H1 (cell line): ENCODE measurements at regions not wholly inside any gene's neighbourhood (a gene's known extent, or its start where the extent isn't known, plus 50 kb on each side); places are given as distances from the start of the nearest gene placed in this dataset.

Experiments
- CTCF ChIA-PET: fragments of 300-600 bp; sonication (Branson Sonifier 250); formaldehyde crosslinking; loops from one replicate; lab custom pipeline; 2021; ENCODE audit not compliant: partially characterized antibody; lab: Charles Lee
- POLR2A ChIA-PET: fragments of 300-600 bp; sonication (Branson Sonifier 250); formaldehyde crosslinking; loops from one replicate; lab custom pipeline; 2021; ENCODE audit warnings: inconsistent platforms; ENCODE audit not compliant: partially characterized antibody; lab: Charles Lee
- DNase-seq, 2 experiments: peaks; one replicate each; pipeline versions ENCODE4 v3.0.0 to v3.0.0-alpha.2; 2010 to 2022; ENCODE audit warnings: low spot score in 2 of 2, low read depth in 1 of 2, mixed read lengths in 1 of 2
- FAIRE-seq: peaks from 2 replicates; lab custom pipeline; 2011; peaks lifted over from hg19 to GRCh38; lab: Jason Lieb, UNC
- H2AFZ ChIP-seq: 2 replicates; pipeline ENCODE4 v1.8.1; 2012; ENCODE audit warnings: low read length, inconsistent platforms
- H2AK5ac ChIP-seq: 2 replicates; pipeline ENCODE4 v1.6.1; 2013; ENCODE audit warnings: low read depth, low read length
- H2BK120ac ChIP-seq: replicated peaks from 2 replicates; pipeline ENCODE3; 2013; ENCODE audit warnings: low read depth, low read length, inconsistent platforms
- H2BK12ac ChIP-seq: 2 replicates; pipeline ENCODE4 v1.6.1; 2013; ENCODE audit warnings: low read depth, low read length
- H2BK15ac ChIP-seq: 2 replicates; pipeline ENCODE4 v1.6.1; 2013; ENCODE audit warnings: low read length
- H2BK20ac ChIP-seq: 2 replicates; pipeline ENCODE4 v1.6.1; 2013; ENCODE audit warnings: low read length
- H2BK5ac ChIP-seq: 2 replicates; pipeline ENCODE4 v1.6.1; 2013; ENCODE audit warnings: low read depth, low read length
- H3K14ac ChIP-seq: 2 replicates; pipeline ENCODE4 v1.6.1; 2013; ENCODE audit warnings: inconsistent platforms; ENCODE audit not compliant: insufficient read length
- H3K18ac ChIP-seq: 2 replicates; pipeline ENCODE4 v1.6.1; 2013; ENCODE audit warnings: low read length; ENCODE audit errors: extremely low read depth
- H3K23ac ChIP-seq: 2 replicates; pipeline ENCODE4 v1.6.1; 2013; ENCODE audit warnings: inconsistent platforms; ENCODE audit not compliant: insufficient read length
- H3K23me2 ChIP-seq: 2 replicates; pipeline ENCODE4 v1.6.1; 2013; ENCODE audit warnings: low read depth, low read length
- H3K27ac ChIP-seq: 2 replicates; pipeline ENCODE4 v1.6.1; 2011; ENCODE audit warnings: low read depth, low read length, inconsistent platforms
- H3K27me3 ChIP-seq, 4 experiments: replicated peaks in 1 of 4; 1 replicate in 1 of 4; 2 replicates in 3 of 4; pipeline versions ENCODE4 v1.6.1 to v1.8.1; 2011 to 2013; ENCODE audit warnings: low read length in 3 of 4, mild to moderate bottlenecking in 3 of 4, inconsistent platforms in 2 of 4, mixed read lengths in 2 of 4, moderate library complexity in 1 of 4; ENCODE audit not compliant: control insufficient read depth in 3 of 4, insufficient read depth in 3 of 4; ENCODE audit errors: extremely low read depth in 1 of 4
- H3K36me3 ChIP-seq, 4 experiments: 2 replicates each; pipeline versions ENCODE4 v1.6.1 to v1.8.1; 2011 to 2013; ENCODE audit warnings: mild to moderate bottlenecking in 4 of 4, low read length in 3 of 4, moderate library complexity in 2 of 4, control low read depth in 1 of 4, inconsistent platforms in 1 of 4; ENCODE audit not compliant: insufficient read depth in 4 of 4, control insufficient read depth in 2 of 4
- H3K4ac ChIP-seq: replicated peaks from 2 replicates; pipeline ENCODE3; 2013; ENCODE audit warnings: low read length, low read depth, mixed read lengths, inconsistent platforms; ENCODE audit not compliant: insufficient read length
- H3K4me1 ChIP-seq, 4 experiments: replicated peaks in 1 of 4; 1 replicate in 1 of 4; 2 replicates in 3 of 4; pipeline versions ENCODE4 v1.6.1 to v1.8.1; 2011 to 2013; ENCODE audit warnings: low read length in 3 of 4, inconsistent platforms in 2 of 4, mixed read lengths in 1 of 4; ENCODE audit not compliant: insufficient read depth in 4 of 4, control insufficient read depth in 3 of 4
- H3K4me2 ChIP-seq, 2 experiments: 2 replicates each; pipeline versions ENCODE4 v1.6.1 to v1.8.1; 2011 to 2013; ENCODE audit warnings: low read depth in 2 of 2, low read length in 2 of 2, control low read depth in 1 of 2, inconsistent platforms in 1 of 2, mild to moderate bottlenecking in 1 of 2; ENCODE audit not compliant: insufficient read depth in 1 of 2
- H3K4me3 ChIP-seq, 4 experiments: fragments of 200-600, 300-600 bp in 1 of 4; sonication (generic), shearing (Covaris generic), sonication (Bioruptor Twin) in 1 of 4; 2 replicates each; pipeline versions ENCODE4 v1.5.1 to v1.8.1; 2011 to 2016; ENCODE audit warnings: low read length in 4 of 4, low read depth in 3 of 4, control low read depth in 2 of 4, inconsistent platforms in 2 of 4, mild to moderate bottlenecking in 2 of 4, mixed read lengths in 1 of 4, moderate library complexity in 1 of 4; ENCODE audit not compliant: insufficient read depth in 2 of 4; ENCODE audit errors: extremely low read depth in 1 of 4
- H3K56ac ChIP-seq: replicated peaks from 2 replicates; pipeline ENCODE3; 2013; ENCODE audit warnings: low read depth, mild to moderate bottlenecking, mixed read lengths, low read length, inconsistent platforms; ENCODE audit not compliant: insufficient read length
- H3K79me1 ChIP-seq: 2 replicates; pipeline ENCODE4 v1.6.1; 2013; ENCODE audit warnings: low read depth, low read length, control low read depth
- H3K79me2 ChIP-seq, 2 experiments: 2 replicates each; pipeline versions ENCODE4 v1.6.1 to v1.8.1; 2012 to 2013; ENCODE audit warnings: low read length in 2 of 2, mild to moderate bottlenecking in 2 of 2, inconsistent platforms in 1 of 2; ENCODE audit not compliant: insufficient read depth in 2 of 2, control insufficient read depth in 1 of 2
- H3K9ac ChIP-seq, 4 experiments: replicated peaks in 1 of 4; 1 replicate in 1 of 4; 2 replicates in 3 of 4; pipeline versions ENCODE4 v1.6.1 to v1.8.1; 2011 to 2013; ENCODE audit warnings: low read depth in 3 of 4, low read length in 3 of 4, control low read depth in 2 of 4, mild to moderate bottlenecking in 2 of 4, moderate library complexity in 2 of 4, inconsistent platforms in 1 of 4; ENCODE audit errors: extremely low read depth in 1 of 4
- H3K9me3 ChIP-seq, 2 experiments: 2 replicates each; pipeline versions ENCODE4 v1.6.1 to v1.8.1; 2012 to 2013; ENCODE audit warnings: mild to moderate bottlenecking in 2 of 2, moderate library complexity in 2 of 2, control low read depth in 1 of 2, inconsistent platforms in 1 of 2, low read depth in 1 of 2, low read length in 1 of 2, mixed read lengths in 1 of 2; ENCODE audit not compliant: insufficient read depth in 2 of 2
- H4K20me1 ChIP-seq, 2 experiments: replicated peaks in 1 of 2; 2 replicates each; pipeline versions ENCODE3 to v1.8.1; 2011 to 2013; ENCODE audit warnings: inconsistent platforms in 2 of 2, low read length in 2 of 2, mild to moderate bottlenecking in 1 of 2; ENCODE audit not compliant: insufficient read depth in 2 of 2, control insufficient read depth in 1 of 2
- H4K5ac ChIP-seq: 2 replicates; pipeline ENCODE4 v1.6.1; 2013; ENCODE audit warnings: low read length, low read depth, mixed read lengths, inconsistent platforms; ENCODE audit not compliant: insufficient read length
- H4K8ac ChIP-seq: 2 replicates; pipeline ENCODE4 v1.8.0; 2013; ENCODE audit warnings: mild to moderate bottlenecking, moderate library complexity, low read length, inconsistent platforms; ENCODE audit not compliant: insufficient read depth; ENCODE audit errors: extremely low read depth
- H4K91ac ChIP-seq: replicated peaks from 2 replicates; pipeline ENCODE3; 2013; ENCODE audit warnings: low read length, mixed read lengths, inconsistent platforms; ENCODE audit not compliant: insufficient read length
- BCL11A ChIP-seq, 2 experiments: IDR thresholded peaks; one replicate each; pipeline ENCODE4 v1.6.1; 2011; ENCODE audit warnings: low read depth in 2 of 2, low read length in 2 of 2, mild to moderate bottlenecking in 2 of 2
- BRCA1 ChIP-seq: IDR thresholded peaks from 2 replicates; pipeline ENCODE4 v1.6.1; 2012; ENCODE audit warnings: low read depth, low read length, improper control_type of control experiment
- EGR1 ChIP-seq: IDR thresholded peaks from 2 replicates; pipeline ENCODE4 v1.6.1; 2011; ENCODE audit warnings: low read depth, low read length, borderline replicate concordance
- SIX5 ChIP-seq: IDR thresholded peaks from 2 replicates; pipeline ENCODE4 v1.6.1; 2011; ENCODE audit warnings: mild to moderate bottlenecking, low read depth, low read length
- TAF1 ChIP-seq: IDR thresholded peaks from 2 replicates; pipeline ENCODE4 v1.6.1; 2011; ENCODE audit warnings: mild to moderate bottlenecking, low read depth, low read length
- WGBS, 2 experiments: shearing (Covaris generic) in 1 of 2; methylation state at CpG; one replicate each; pipeline versions ENCODE4 v1.1.6 to v1.1.7; 2013 to 2015; ENCODE audit warnings: low lambda C conversion rate in 2 of 2, mixed read lengths in 2 of 2, inconsistent platforms in 1 of 2, low coverage in 1 of 2, missing lambda C conversion rate in 1 of 2; ENCODE audit not compliant: insufficient replicate concordance in 2 of 2, insufficient coverage in 1 of 2, insufficient read length in 1 of 2; ENCODE audit errors: extremely low coverage in 1 of 2, missing lambda C conversion rate in 1 of 2; 5-methylcytosine and 5-hydroxymethylcytosine counted together

DNA sequence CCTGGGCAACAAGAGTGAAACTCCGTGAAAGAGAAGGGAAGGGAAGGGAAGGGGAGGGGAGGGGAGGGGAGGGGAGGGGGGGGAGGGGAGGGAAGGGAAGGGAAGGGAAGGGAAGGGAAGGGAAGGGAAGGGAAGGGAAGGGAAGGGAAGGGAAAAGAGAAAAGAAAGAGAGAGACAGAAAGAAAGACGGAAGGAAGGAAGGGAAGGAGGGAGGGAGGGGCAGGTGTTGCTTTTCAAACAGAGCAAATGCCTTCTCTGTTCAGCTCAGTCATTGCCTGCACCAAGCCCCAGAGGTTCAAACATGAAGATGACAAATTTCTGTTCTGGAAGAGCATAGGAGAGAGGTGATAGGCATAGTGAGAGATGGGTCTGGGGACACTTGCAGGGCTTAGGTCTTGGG lies 330.0 kb downstream of the DRD1 start:
- H2AK5ac ChIP-seq = no peak overlapping the region
- no peak overlapping the region for H3K14ac ChIP-seq
- no peak for TF ChIP-seq BCL11A (IDR thresholded peaks at IDR 0.05; ENCODE audit: low read depth in 2 of 2, low read length in 2 of 2)
- TF ChIP-seq EGR1 = no peak
- TF ChIP-seq BRCA1 = no peak
- TF ChIP-seq SIX5 = no peak
- TF ChIP-seq TAF1 = no peak
- TF ChIP-seq, all 59 proteins: peak for 0

More for the DNA sequence above, 330.0 kb downstream of the DRD1 start:
- H3K79me1 ChIP-seq = no peaks in the 10 kb centered on the region
- WGBS, 2 experiments = no CpG with 5 or more reads among the region's 2 CpGs
- no peaks in the 10 kb centered on the region for H3K79me2 ChIP-seq
- ChIA-PET CTCF (interaction anchor here (0.6 kb wide), 1 partner anchor 350 kb away, joined by 3 read pairs; no protein-coding TSS in a partner anchor), POLR2A (no interaction called here)
- no peak overlapping the region for H3K23ac ChIP-seq
- DNase-seq (no peak), FAIRE-seq (no peak)
- H3K4me2 ChIP-seq = no peak overlapping the region
- H3K9ac ChIP-seq = no peak overlapping the region
- no peak overlapping the region for H3K4ac ChIP-seq
- H2BK20ac ChIP-seq = no peak overlapping the region
- no peak overlapping the region for H4K5ac ChIP-seq
- H4K8ac ChIP-seq = no peak overlapping the region
- H3K23me2 ChIP-seq = no peaks in the 10 kb centered on the region; the same call in 1 of the 2 replicates
- no peak overlapping the region for H3K56ac ChIP-seq
- no peak overlapping the region for H2BK12ac ChIP-seq
- H3K27me3 ChIP-seq = no peaks in the 10 kb centered on the region
- H4K91ac ChIP-seq = no peak overlapping the region
- no peak overlapping the region for H2AFZ ChIP-seq
- peaks cover 0 to 5% (median 2%) of the 10 kb centered on the region in 4 experiments; a peak in 2 of 7 replicates for H3K4me1 ChIP-seq
- no peak overlapping the region for H2BK120ac ChIP-seq
- no peak overlapping the region for H3K4me3 ChIP-seq
- H2BK5ac ChIP-seq = no peak overlapping the region
- no peak overlapping the region for H2BK15ac ChIP-seq
- H3K36me3 ChIP-seq = peaks cover 0 to 2% (median 0%) of the 10 kb centered on the region in 4 experiments; a peak in 1 of 8 replicates
- no peak overlapping the region for H3K27ac ChIP-seq
- peaks cover 8 to 11% of the 10 kb centered on the region in 2 experiments for H3K9me3 ChIP-seq
- H4K20me1 ChIP-seq = no peaks in the 10 kb centered on the region
- no peak overlapping the region for H3K18ac ChIP-seq
